ENCODE measurements at regions not wholly inside any gene's neighbourhood (a gene's known extent, or its start where the extent isn't known, plus 50 kb on each side); places are given as distances from the start of the nearest gene placed in this dataset.

- Histone ChIP-seq H3K36me3 (ENCODE audit: control insufficient read depth, insufficient read depth, low read length) (no peaks in the 10 kb centered on the region), H3K27me3 (replicated peaks; ENCODE audit: control insufficient read depth, insufficient read depth, low read length) (no peaks in the 10 kb centered on the region), H3K4me3 (replicated peaks; ENCODE audit: low read depth, low read length) (no peak overlapping the region)
- TF ChIP-seq CTCF (IDR thresholded peaks at IDR 0.05; ENCODE audit: insufficient read depth, low read length, poor library complexity, severe bottlenecking), result no peak
- no peak for DNase-seq (ENCODE audit: extremely low read depth, insufficient read length)
Measured at GRCh38 chr6:81900616-81901015, 148.1 kb upstream of the TENT5A start.

GRCh38 chr6:81897793-81898192 is 145.3 kb upstream of the TENT5A start:
- TF ChIP-seq CTCF (IDR thresholded peaks at IDR 0.05; ENCODE audit: insufficient read depth, low read length, poor library complexity, severe bottlenecking), result no peak

GRCh38 chr6:81896525-81897503 is 144.3 kb upstream of the TENT5A start:
- no peaks in the 10 kb centered on the region for H3K36me3 ChIP-seq (ENCODE audit: control insufficient read depth, insufficient read depth, low read length)
- no peaks in the 10 kb centered on the region for H3K27me3 ChIP-seq (replicated peaks; ENCODE audit: control insufficient read depth, insufficient read depth, low read length)
- no peak for TF ChIP-seq CTCF (IDR thresholded peaks at IDR 0.05; ENCODE audit: insufficient read depth, low read length, poor library complexity, severe bottlenecking)
- no peak for DNase-seq (ENCODE audit: extremely low read depth, insufficient read length)
- H3K4me3 ChIP-seq (replicated peaks; ENCODE audit: low read depth, low read length), result no peak overlapping the region

More at GRCh38 chr6:81897793-81898192, 145.3 kb upstream of the TENT5A start:
- DNase-seq (ENCODE audit: extremely low read depth, insufficient read length), result no peak
- no peak overlapping the region for H3K4me3 ChIP-seq (replicated peaks; ENCODE audit: low read depth, low read length)
- no peaks in the 10 kb centered on the region for H3K36me3 ChIP-seq (ENCODE audit: control insufficient read depth, insufficient read depth, low read length)
- H3K27me3 ChIP-seq (replicated peaks; ENCODE audit: control insufficient read depth, insufficient read depth, low read length), result no peaks in the 10 kb centered on the region

- Histone ChIP-seq H3K4me3 (replicated peaks; ENCODE audit: low read depth, low read length) (no peak overlapping the region), H3K27me3 (replicated peaks; ENCODE audit: control insufficient read depth, insufficient read depth, low read length) (no peaks in the 10 kb centered on the region), H3K36me3 (ENCODE audit: control insufficient read depth, insufficient read depth, low read length) (no peaks in the 10 kb centered on the region)
- DNase-seq (ENCODE audit: extremely low read depth, insufficient read length), result no peak
- TF ChIP-seq CTCF (IDR thresholded peaks at IDR 0.05; ENCODE audit: insufficient read depth, low read length, poor library complexity, severe bottlenecking), result no peak
Measured at GRCh38 chr6:81895511-81896185, 143.2 kb upstream of the TENT5A start.

- Histone ChIP-seq H3K27me3 (replicated peaks; ENCODE audit: control insufficient read depth, insufficient read depth, low read length) (no peaks in the 10 kb centered on the region), H3K36me3 (ENCODE audit: control insufficient read depth, insufficient read depth, low read length) (no peaks in the 10 kb centered on the region), H3K4me3 (replicated peaks; ENCODE audit: low read depth, low read length) (no peak overlapping the region)
- no peak for DNase-seq (ENCODE audit: extremely low read depth, insufficient read length)
- no peak for TF ChIP-seq CTCF (IDR thresholded peaks at IDR 0.05; ENCODE audit: insufficient read depth, low read length, poor library complexity, severe bottlenecking)
Measured at GRCh38 chr6:81894788-81895271, 142.3 kb upstream of the TENT5A start.

Data from GM06990 (cell line).